HG03432 (cell line): ENCODE measurements at regions not wholly inside any gene's neighbourhood (a gene's known extent, or its start where the extent isn't known, plus 50 kb on each side); places are given as distances from the start of the nearest gene placed in this dataset.
"Not testable (repeated sequence)": the region's sequence is repeated elsewhere in the genome, so short reads cannot be mapped to it uniquely, and the experiment has no call there.

Experiments used
- ATAC-seq: cut with Tn5 transposase; IDR thresholded peaks from one replicate; pipeline ENCODE4 v1.9.1; 2021; ENCODE audit warnings: mild to moderate bottlenecking, moderate library complexity; ENCODE audit not compliant: unreplicated experiment

GRCh38 chr12:31215518-31216232, 110.3 kb downstream of the SINHCAF start:
- no peak for ATAC-seq

GRCh38 chr12:31216479-31216878, 109.5 kb downstream of the SINHCAF start:
- no peak for ATAC-seq

- no peak for ATAC-seq
Observed at GRCh38 chr12:31217356-31218130, 108.4 kb downstream of the SINHCAF start.

GRCh38 chr12:31218203-31219025, 107.5 kb downstream of the SINHCAF start:
- ATAC-seq = no peak

- no peak for ATAC-seq
Observed at GRCh38 chr12:31219521-31219920, 106.4 kb downstream of the SINHCAF start.

- no peak for ATAC-seq
Observed at GRCh38 chr12:31220061-31220460, 105.9 kb downstream of the SINHCAF start.

- no peak for ATAC-seq
Observed at GRCh38 chr12:31220633-31221550, 105.1 kb downstream of the SINHCAF start.

- no peak for ATAC-seq
Observed at GRCh38 chr12:31221551-31221945, 104.4 kb downstream of the SINHCAF start.

GRCh38 chr12:31222620-31223222, 103.2 kb downstream of the SINHCAF start:
- ATAC-seq = no peak

- not testable (repeated sequence) for ATAC-seq
Observed at GRCh38 chr12:31223640-31224039, 102.3 kb downstream of the SINHCAF start.

- ATAC-seq = no peak
Observed at GRCh38 chr12:31224768-31225448, 101.0 kb downstream of the SINHCAF start.

- no peak for ATAC-seq
Observed at GRCh38 chr12:31225656-31226535, 100.1 kb downstream of the SINHCAF start.

GRCh38 chr12:31226639-31227038, 99.3 kb downstream of the SINHCAF start:
- ATAC-seq = no peak

- no peak for ATAC-seq
Observed at GRCh38 chr12:31227401-31227981, 98.5 kb downstream of the SINHCAF start.

- ATAC-seq = no peak
Observed at GRCh38 chr12:31228811-31229792, 96.8 kb downstream of the SINHCAF start.

- ATAC-seq = no peak
Observed at GRCh38 chr12:31230004-31230403, 95.9 kb downstream of the SINHCAF start.
